Neural cell (in vitro differentiated cells): ENCODE measurements at regions not wholly inside any gene's neighbourhood (a gene's known extent, or its start where the extent isn't known, plus 50 kb on each side); places are given as distances from the start of the nearest gene placed in this dataset.

Experiments used
- H2AFZ ChIP-seq: fragments of 200-600, 300-800 bp; sonication (generic), shearing (Covaris generic); 2 replicates; pipeline ENCODE4 v1.6.0; 2014; ENCODE audit warnings: low read depth, mild to moderate bottlenecking, antibody characterized with exemption, low read length, moderate library complexity
- H3F3A ChIP-seq: fragments of 200-600 bp; shearing (Covaris generic); 2 replicates; pipeline ENCODE4 v1.6.1; 2016; ENCODE audit warnings: mild to moderate bottlenecking, moderate library complexity, mixed read lengths, antibody characterized with exemption, low read length; ENCODE audit not compliant: insufficient read depth, poor library complexity, severe bottlenecking
- H3K27ac ChIP-seq: fragments of 200-600, 300-800 bp; sonication (generic), shearing (Covaris generic); 2 replicates; pipeline ENCODE4 v1.5.1; 2014; ENCODE audit warnings: mild to moderate bottlenecking, low read length, moderate library complexity
- H3K27me3 ChIP-seq: fragments of 300-800, 200-600 bp; sonication (generic), shearing (Covaris generic); 2 replicates; pipeline ENCODE4 v1.6.0; 2014; ENCODE audit warnings: mild to moderate bottlenecking, low read depth, low read length, moderate library complexity; ENCODE audit not compliant: insufficient read depth
- H3K36me3 ChIP-seq: fragments of 300-800, 200-600 bp; sonication (generic), shearing (Covaris generic); 2 replicates; pipeline ENCODE4 v1.5.1; 2014; ENCODE audit warnings: mild to moderate bottlenecking, antibody characterized with exemption, low read length, moderate library complexity; ENCODE audit not compliant: insufficient read depth
- H3K4me2 ChIP-seq: fragments of 300-800, 200-600 bp; sonication (generic), shearing (Covaris generic); 2 replicates; pipeline ENCODE4 v1.6.0; 2014; ENCODE audit warnings: mild to moderate bottlenecking, low read length
- H3K4me3 ChIP-seq: fragments of 300-800, 200-600 bp; sonication (generic), shearing (Covaris generic); 2 replicates; pipeline ENCODE4 v1.5.1; 2014; ENCODE audit warnings: mild to moderate bottlenecking, low read length, moderate library complexity
- H3K79me2 ChIP-seq: fragments of 200-600 bp; shearing (Covaris generic); replicated peaks from 2 replicates; pipeline ENCODE4 v1.6.0; 2014; ENCODE audit warnings: mild to moderate bottlenecking, low read length, moderate library complexity; ENCODE audit not compliant: insufficient read depth
- H3K9ac ChIP-seq: fragments of 300-800, 200-600 bp; sonication (generic), shearing (Covaris generic); 2 replicates; pipeline ENCODE4 v1.6.1; 2016; ENCODE audit warnings: mild to moderate bottlenecking, low read length, mixed read lengths
- H3K9me2 ChIP-seq: fragments of 200-600 bp; shearing (Covaris generic); 2 replicates; pipeline ENCODE4 v1.6.1; 2016; ENCODE audit warnings: mild to moderate bottlenecking, low read length, mixed read lengths; ENCODE audit not compliant: insufficient read depth
- H3K9me3 ChIP-seq: fragments of 200-600, 300-800 bp; sonication (generic), shearing (Covaris generic); 2 replicates; pipeline ENCODE4 v1.6.1; 2016; ENCODE audit warnings: mild to moderate bottlenecking, mixed run types, low read length, moderate library complexity, mixed read lengths
- H4K20me1 ChIP-seq: fragments of 200-600 bp; shearing (Covaris generic); 2 replicates; pipeline ENCODE4 v1.6.1; 2016; ENCODE audit warnings: mild to moderate bottlenecking, mixed run types; ENCODE audit not compliant: insufficient read depth
- CTCF ChIP-seq: fragments of 450-650 bp; IDR thresholded peaks from 2 replicates; pipeline ENCODE4 v1.5.1; 2014; ENCODE audit warnings: antibody characterized with exemption, mild to moderate bottlenecking, moderate library complexity; ENCODE audit not compliant: poor library complexity, severe bottlenecking
- EP300 ChIP-seq: fragments of 450-650 bp; conservative IDR thresholded peaks from 2 replicates; pipeline ENCODE4 v1.6.1; 2014; ENCODE audit warnings: antibody characterized with exemption, mild to moderate bottlenecking, moderate library complexity; ENCODE audit not compliant: poor library complexity, severe bottlenecking
- EZH2 ChIP-seq: fragments of 200-600, 300-800 bp; shearing (Covaris generic), sonication (generic); IDR thresholded peaks from 2 replicates; pipeline ENCODE4 v1.6.1; 2014; ENCODE audit warnings: antibody characterized with exemption, low read length, borderline replicate concordance, mild to moderate bottlenecking; ENCODE audit not compliant: insufficient read depth, poor library complexity, severe bottlenecking
- MXI1 ChIP-seq: fragments of 450-650 bp; conservative IDR thresholded peaks from 2 replicates; pipeline ENCODE4 v1.6.1; 2014; ENCODE audit warnings: antibody characterized with exemption, mild to moderate bottlenecking; ENCODE audit not compliant: poor library complexity, severe bottlenecking
- POLR2AphosphoS5 ChIP-seq: IDR thresholded peaks from 2 replicates; pipeline ENCODE4 v1.6.1; 2012
- RAD21 ChIP-seq: fragments of 450-650 bp; conservative IDR thresholded peaks from 2 replicates; pipeline ENCODE4 v1.6.1; 2014; ENCODE audit warnings: antibody characterized with exemption, mild to moderate bottlenecking, moderate library complexity
- REST ChIP-seq: IDR thresholded peaks from 2 replicates; pipeline ENCODE4 v1.6.1; 2012; ENCODE audit warnings: borderline replicate concordance
- SMC3 ChIP-seq: fragments of 450-650 bp; conservative IDR thresholded peaks from 2 replicates; pipeline ENCODE4 v1.6.1; 2014; ENCODE audit warnings: antibody characterized with exemption, mild to moderate bottlenecking, moderate library complexity; ENCODE audit not compliant: poor library complexity
- TAF1 ChIP-seq: IDR thresholded peaks from 2 replicates; pipeline ENCODE4 v1.6.1; 2012; ENCODE audit warnings: low read depth

GRCh38 chr10:111207500-111207899 is 130.7 kb downstream of the ADRA2A start:
- H3K9me2 ChIP-seq = no peaks in the 10 kb centered on the region
- no peaks in the 10 kb centered on the region for H3K36me3 ChIP-seq
- no peaks in the 10 kb centered on the region for H3F3A ChIP-seq

GRCh38 chr10:111208951-111209350 is 132.1 kb downstream of the ADRA2A start:
- no peak overlapping the region for H2AFZ ChIP-seq
- no peaks in the 10 kb centered on the region for H4K20me1 ChIP-seq
- H3K36me3 ChIP-seq = no peaks in the 10 kb centered on the region
- TF ChIP-seq POLR2AphosphoS5 (no peak), CTCF (no peak), EZH2 (no peak), EP300 (no peak), SMC3 (no peak), RAD21 (no peak), REST (no peak), MXI1 (no peak), TAF1 (no peak)
- H3K9me3 ChIP-seq = no peaks in the 10 kb centered on the region
- H3K9me2 ChIP-seq = no peaks in the 10 kb centered on the region
- no peak overlapping the region for H3K9ac ChIP-seq
- H3K4me3 ChIP-seq = no peak overlapping the region
- H3K27ac ChIP-seq = no peak overlapping the region
- no peaks in the 10 kb centered on the region for H3F3A ChIP-seq
- H3K79me2 ChIP-seq = no peaks in the 10 kb centered on the region
- H3K27me3 ChIP-seq = no peaks in the 10 kb centered on the region
- H3K4me2 ChIP-seq = no peak overlapping the region

More at GRCh38 chr10:111207500-111207899, 130.7 kb downstream of the ADRA2A start:
- Histone ChIP-seq H3K27me3 (no peaks in the 10 kb centered on the region), H3K9ac (no peak overlapping the region), H3K4me3 (no peak overlapping the region), H3K27ac (no peak overlapping the region), H2AFZ (no peak overlapping the region), H3K4me2 (no peak overlapping the region), H4K20me1 (no peaks in the 10 kb centered on the region), H3K79me2 (no peaks in the 10 kb centered on the region), H3K9me3 (no peaks in the 10 kb centered on the region)
- TF ChIP-seq CTCF (no peak), POLR2AphosphoS5 (no peak), MXI1 (no peak), REST (no peak)
